HS-5 (cell line): ENCODE measurements at regions not wholly inside any gene's neighbourhood (a gene's known extent, or its start where the extent isn't known, plus 50 kb on each side); places are given as distances from the start of the nearest gene placed in this dataset.

Source experiments
- DNase-seq: peaks from one replicate; pipeline ENCODE4 v3.0.0-alpha.2; 2012; ENCODE audit warnings: low read depth

DNA sequence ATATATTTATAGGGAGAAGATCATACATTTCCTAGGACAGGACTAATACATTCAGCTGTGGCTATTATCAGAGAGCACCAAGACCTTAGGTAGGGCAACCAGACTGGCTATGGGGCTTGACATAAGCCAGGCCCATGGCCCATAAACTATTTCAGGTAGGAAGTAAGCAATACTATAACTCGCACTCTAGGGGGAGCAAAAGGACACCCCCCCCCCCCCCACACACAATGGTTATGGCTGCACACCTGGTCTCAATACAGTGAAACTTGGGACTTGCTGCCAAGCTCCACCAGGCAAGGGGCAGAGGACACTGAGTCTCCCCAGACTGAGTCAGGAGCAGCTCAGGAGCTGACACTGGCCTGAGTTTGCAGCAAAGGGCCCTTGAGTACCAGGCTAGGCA is 348.9 kb upstream of the ASIC2 start:
- no peak for DNase-seq

GRCh38 chr17:33647956-33648355 is 354.9 kb upstream of the ASIC2 start:
- no peak for DNase-seq

GRCh38 chr17:33650304-33650703 is 357.2 kb upstream of the ASIC2 start:
- no peak for DNase-seq

GRCh38 chr17:33651686-33652085 is 358.6 kb upstream of the ASIC2 start:
- DNase-seq: no peak

DNA sequence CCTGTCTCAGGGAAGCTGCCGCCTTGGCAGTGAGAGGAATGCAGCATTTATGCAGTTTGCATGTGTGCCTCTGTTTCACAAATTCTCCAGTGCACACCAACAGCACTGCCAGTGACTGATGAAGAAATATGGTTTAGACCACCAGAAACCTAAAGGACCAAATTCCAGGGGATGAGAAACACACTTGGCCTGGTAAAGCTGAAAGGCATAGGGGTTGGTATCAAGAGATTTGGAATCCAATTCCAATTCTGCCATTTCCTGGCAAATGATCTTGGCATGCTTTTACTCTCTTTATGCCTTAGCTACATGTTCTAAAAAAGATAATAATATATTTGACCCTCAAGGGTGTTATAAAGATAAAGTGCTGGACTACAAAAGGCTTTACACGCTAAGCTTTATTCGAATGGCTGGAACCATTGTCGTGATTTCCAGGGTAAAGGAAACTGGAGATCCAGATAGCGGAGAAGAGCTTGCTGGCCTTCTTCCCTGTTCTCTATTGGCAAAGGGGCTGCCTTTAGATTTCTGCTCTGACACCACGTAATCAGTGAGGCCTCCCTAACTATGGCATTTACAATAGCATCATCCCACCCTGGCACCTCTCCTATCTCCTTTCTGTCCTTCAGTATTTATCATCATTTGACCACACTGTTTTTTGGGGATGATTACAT is 359.8 kb upstream of the ASIC2 start:
- no peak for DNase-seq

GRCh38 chr17:33653399-33653788 is 360.3 kb upstream of the ASIC2 start:
- no peak for DNase-seq

- no peak for DNase-seq
These were observed 364.1 kb upstream of the ASIC2 start for GRCh38 chr17:33657181-33657580.

DNA sequence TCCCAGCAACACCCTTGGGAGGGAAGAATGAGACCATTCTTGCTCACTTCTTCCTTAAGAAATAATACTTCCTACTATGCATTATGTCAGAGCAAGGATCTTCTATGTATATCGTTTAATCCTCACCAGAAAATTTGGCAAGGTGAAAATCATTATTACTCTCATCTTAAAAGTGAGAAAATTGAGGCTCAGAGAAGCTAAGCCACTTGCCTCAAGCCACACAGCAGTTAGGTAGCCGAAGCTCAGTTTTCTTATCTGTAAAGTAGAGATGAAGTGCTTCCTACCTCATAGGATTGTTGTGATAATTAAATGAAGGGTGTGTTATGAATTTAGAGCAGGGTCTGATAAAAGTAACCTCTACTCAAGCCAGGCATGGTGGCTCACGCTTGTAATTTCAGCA is 368.9 kb upstream of the ASIC2 start:
- no peak for DNase-seq

GRCh38 chr17:33664116-33664840 is 371.2 kb upstream of the ASIC2 start:
- DNase-seq: no peak

DNA sequence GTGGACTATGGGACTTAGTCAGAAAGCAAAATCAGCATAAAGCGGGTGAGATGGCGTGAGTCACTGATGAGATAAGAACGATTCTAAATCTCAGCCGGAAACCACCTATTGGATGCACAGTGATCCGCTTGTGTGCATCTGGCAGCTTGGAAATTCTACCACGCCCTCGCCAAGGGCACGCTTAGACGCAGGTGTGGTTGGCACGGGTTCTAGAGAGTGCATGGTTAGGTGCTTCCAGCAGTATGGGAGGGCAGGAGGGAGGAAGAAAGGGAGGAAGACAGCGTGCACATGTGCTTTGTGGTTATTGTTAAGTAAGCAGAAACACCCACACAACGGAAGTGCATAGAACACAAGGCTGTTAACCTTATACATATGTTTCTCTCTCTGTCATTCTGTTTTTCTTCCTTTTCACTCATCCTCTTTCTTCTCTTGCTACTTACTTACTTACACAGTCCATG is 374.0 kb upstream of the ASIC2 start:
- DNase-seq: no peak

GRCh38 chr17:33667671-33668070 is 374.6 kb upstream of the ASIC2 start:
- no peak for DNase-seq

DNA sequence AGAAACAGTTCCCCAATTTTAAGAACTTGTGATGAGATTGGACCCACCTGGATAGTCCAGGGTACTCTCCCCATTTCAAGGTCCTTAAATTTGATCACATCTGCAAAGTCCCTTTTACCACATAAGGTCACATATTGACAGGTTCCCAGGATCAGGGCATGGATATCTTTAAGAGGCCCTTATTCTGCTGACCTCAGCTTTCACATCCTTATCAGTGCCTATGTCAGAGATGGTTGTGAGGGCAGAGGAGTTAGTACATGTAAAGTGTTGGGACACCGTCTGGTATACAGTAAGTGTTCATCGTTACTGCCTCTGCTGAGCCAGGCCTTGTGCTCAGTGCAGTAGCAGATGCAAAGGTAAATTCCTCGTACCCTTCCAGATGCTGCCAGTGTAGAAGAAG is 375.4 kb upstream of the ASIC2 start:
- no peak for DNase-seq

DNA sequence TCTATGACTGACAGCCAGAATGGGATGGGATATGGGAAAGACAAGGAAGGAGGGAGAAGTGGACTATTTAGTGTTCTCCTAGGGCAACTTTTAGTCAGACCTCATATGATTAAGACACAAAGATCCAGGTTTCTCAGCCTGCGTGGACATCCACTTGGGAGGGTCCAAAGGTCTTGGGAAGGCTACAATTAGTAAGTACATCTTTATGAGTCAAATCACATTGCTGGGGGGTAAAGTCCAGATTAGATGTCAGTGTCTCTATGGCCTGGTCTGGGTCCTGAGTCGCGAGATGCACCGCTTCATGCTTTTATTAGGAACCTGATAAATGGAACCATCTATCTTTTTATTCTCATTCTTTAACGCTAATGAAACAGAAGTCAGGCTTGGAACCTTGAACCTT is 378.4 kb upstream of the ASIC2 start:
- DNase-seq: no peak

DNA sequence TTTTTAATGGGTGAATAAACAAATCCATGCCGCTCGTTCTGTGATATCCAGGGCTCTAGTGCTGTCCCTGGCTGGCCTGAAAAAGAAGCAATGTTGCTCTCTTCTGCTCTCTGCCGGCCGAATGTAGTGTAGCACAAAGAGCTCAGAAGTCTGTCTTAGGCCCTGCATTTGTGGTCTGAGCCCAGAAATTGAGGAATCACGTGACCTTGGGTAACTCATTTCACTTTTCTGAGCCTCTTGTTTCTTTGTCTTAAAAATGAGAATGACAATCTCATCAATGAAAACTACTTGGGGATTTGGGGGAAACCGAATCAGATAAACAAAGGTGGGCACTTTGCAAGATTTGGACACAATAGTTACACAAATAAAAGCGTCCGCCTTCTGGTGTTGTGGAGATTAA is 381.6 kb upstream of the ASIC2 start:
- peak; percentile 18 for DNase-seq

GRCh38 chr17:33676444-33676843 is 383.3 kb upstream of the ASIC2 start:
- no peak for DNase-seq

GRCh38 chr17:33679595-33679994 is 386.5 kb upstream of the ASIC2 start:
- DNase-seq: no peak

- no peak for DNase-seq
These were observed 387.4 kb upstream of the ASIC2 start for GRCh38 chr17:33680472-33680871.

- no peak for DNase-seq
These were observed 389.5 kb upstream of the ASIC2 start for GRCh38 chr17:33682599-33682998.

DNA sequence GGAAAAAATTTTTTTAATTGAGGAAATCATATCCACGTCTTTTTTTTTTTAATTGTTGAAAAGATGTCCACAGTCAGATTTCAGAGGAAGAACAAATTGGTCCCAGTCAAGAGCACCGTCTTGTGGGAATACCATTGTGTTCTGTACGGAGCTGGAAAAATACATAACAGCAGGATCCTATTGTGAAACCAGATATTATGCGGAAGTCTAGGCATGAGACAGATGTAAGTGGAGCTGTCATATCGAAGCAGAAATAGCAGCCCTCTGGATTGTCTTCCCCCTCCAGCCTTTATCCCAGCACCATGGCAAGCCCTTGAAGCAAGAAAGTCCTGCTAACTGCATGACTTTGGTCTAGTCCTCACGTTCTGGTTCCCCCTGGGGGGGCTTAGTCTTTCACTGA is 391.6 kb upstream of the ASIC2 start:
- DNase-seq: no peak

DNA sequence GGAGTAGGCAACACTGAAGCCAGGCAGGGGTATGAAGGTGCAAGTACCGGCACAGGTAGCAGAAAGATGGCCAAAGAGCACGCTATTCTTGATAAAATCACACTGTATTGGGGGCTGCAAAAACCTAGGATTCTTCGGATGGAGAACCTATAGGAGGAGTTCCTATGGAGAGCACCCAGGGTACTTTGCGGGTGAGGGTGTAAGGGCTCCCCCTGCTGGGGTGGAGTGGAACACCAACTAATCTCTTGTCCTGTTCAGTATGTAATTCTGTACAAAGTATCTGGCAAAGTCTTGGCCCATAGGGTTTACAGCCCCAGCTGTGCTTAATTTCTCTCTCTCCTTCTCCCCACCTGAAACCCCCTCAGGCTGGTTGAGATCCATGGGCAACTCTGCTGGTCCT is 393.1 kb upstream of the ASIC2 start:
- DNase-seq: no peak

- no peak for DNase-seq
These were observed 394.7 kb upstream of the ASIC2 start for GRCh38 chr17:33687831-33688230.

DNA sequence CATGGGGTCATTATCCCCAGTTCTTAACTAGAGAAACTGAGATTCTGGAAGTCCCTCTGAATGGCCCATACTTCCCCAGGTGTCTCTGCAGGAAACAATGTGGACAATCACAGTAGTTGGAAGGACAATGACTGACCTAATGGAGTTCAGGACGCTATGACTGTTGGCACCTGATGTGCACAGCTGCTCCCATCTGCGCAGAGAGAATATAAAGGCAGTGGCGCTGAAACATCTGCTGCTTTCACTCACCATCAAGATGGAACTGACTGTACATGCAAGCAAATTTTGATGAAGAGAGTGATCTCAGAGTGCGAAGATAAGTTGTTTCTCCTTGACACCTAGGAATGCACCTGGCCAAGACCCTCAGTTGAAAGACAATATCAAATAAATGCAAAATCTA is 395.7 kb upstream of the ASIC2 start:
- DNase-seq: no peak

GRCh38 chr17:33689725-33690124 is 396.6 kb upstream of the ASIC2 start:
- DNase-seq: no peak

- DNase-seq: no peak
These were observed 402.3 kb upstream of the ASIC2 start for GRCh38 chr17:33695431-33695830.
